ENCODE measurements at regions not wholly inside any gene's neighbourhood (a gene's known extent, or its start where the extent isn't known, plus 50 kb on each side); places are given as distances from the start of the nearest gene placed in this dataset.

DNA sequence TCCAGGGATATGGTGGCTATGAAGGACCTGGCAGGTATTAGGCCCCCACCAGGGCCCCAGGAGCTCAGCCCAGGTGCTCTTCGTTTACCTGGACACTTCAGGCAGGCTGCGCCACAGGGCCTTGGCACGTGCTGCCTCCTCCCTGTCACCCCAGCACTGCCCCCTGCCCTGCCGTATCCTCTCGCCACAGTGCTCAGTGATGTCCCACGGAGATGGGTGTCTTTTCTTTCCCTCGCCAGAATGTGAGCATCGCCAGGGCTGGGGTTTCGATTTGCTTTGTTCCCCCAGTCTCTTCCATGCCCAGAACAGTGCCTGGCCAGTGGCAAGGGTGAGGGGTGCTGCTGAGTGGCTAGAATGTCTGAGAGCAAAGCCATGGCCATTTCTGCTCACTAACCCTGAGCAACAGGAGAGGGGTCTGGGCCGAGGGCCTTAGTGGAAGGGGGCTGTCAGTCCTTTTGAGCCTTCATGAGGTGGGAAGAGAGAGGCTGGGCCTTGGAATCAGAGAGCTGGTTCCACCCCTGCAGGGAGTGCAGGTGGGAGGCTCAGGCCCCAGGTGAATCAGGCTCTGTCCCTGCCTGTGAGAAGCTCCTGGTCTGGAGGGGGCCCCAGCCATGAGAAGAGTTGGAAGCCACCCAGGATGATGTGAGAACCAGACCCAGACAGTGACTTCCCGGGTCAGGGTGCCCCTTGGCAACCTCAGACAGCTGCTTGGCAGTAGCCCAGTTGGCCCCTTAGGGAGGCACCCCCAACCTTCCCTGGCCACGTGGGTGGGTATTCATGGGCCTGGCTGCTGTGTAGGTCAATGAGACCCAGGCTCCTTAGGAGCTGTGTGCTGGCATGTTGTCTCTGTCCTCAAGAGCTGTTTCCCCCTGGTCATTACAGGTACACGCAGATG, 129.9 kb upstream of the HS6ST1 start:
- Histone ChIP-seq H3K27ac (ENCODE audit: control insufficient read depth, insufficient read depth, low read length) (no peak overlapping the region), H3K9me1 (ENCODE audit: control insufficient read depth, extremely low read depth, insufficient read depth, low read length) (no peaks in the 10 kb centered on the region), H3K4me3 (ENCODE audit: control insufficient read depth in 2 of 3, extremely low read depth in 1 of 3, insufficient read depth in 2 of 3, low read depth in 1 of 3, low read length in 3 of 3) (no peak overlapping the region), H3K27me3 (ENCODE audit: control insufficient read depth, extremely low read depth, insufficient read depth, low read length) (peaks cover under 1% of the 10 kb centered on the region), H2AFZ (ENCODE audit: control insufficient read depth, low read length) (no peak overlapping the region), H3K4me2 (ENCODE audit: control insufficient read depth, extremely low read depth, insufficient read depth, low read depth, low read length) (no peak overlapping the region), H3K4me1 (ENCODE audit: control insufficient read depth, extremely low read depth, insufficient read depth, low read length) (no peaks in the 10 kb centered on the region), H3K36me3 (ENCODE audit: control insufficient read depth in 2 of 2, extremely low read depth in 1 of 2, insufficient read depth in 2 of 2, low read length in 2 of 2) (no peaks in the 10 kb centered on the region), H3K9me3 (ENCODE audit: control insufficient read depth, low read depth, low read length) (no peaks in the 10 kb centered on the region), H4K20me1 (ENCODE audit: control insufficient read depth, extremely low read depth, insufficient read depth, low read length) (no peaks in the 10 kb centered on the region), H3K79me2 (ENCODE audit: control insufficient read depth, insufficient read depth, low read length) (no peaks in the 10 kb centered on the region), H3K9ac (ENCODE audit: control insufficient read depth, extremely low read depth, insufficient read depth, low read length) (no peak overlapping the region)
- TF ChIP-seq, protein P1, sequence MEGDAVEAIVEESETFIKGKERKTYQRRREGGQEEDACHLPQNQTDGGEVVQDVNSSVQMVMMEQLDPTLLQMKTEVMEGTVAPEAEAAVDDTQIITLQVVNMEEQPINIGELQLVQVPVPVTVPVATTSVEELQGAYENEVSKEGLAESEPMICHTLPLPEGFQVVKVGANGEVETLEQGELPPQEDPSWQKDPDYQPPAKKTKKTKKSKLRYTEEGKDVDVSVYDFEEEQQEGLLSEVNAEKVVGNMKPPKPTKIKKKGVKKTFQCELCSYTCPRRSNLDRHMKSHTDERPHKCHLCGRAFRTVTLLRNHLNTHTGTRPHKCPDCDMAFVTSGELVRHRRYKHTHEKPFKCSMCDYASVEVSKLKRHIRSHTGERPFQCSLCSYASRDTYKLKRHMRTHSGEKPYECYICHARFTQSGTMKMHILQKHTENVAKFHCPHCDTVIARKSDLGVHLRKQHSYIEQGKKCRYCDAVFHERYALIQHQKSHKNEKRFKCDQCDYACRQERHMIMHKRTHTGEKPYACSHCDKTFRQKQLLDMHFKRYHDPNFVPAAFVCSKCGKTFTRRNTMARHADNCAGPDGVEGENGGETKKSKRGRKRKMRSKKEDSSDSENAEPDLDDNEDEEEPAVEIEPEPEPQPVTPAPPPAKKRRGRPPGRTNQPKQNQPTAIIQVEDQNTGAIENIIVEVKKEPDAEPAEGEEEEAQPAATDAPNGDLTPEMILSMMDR (optimal IDR thresholded peaks at IDR 0.05 in 1 of 3, IDR thresholded peaks at IDR 0.05 in 1 of 3, conservative IDR thresholded peaks at IDR 0.05 in 1 of 3; ENCODE audit: extremely low read depth in 1 of 3, insufficient read depth in 2 of 3, low read length in 3 of 3): no peak
- TF ChIP-seq EZH2 (IDR thresholded peaks at IDR 0.05; ENCODE audit: low read length): no peak
- dilution Hi-C loops (cut with MboI; ENCODE audit: extremely low pct_ligation_motif_present, low sequenced_read_pairs): no loop called here
- DNase-seq (ENCODE audit: low read depth, low spot score) (no peak), FAIRE-seq (no peak)

DNA sequence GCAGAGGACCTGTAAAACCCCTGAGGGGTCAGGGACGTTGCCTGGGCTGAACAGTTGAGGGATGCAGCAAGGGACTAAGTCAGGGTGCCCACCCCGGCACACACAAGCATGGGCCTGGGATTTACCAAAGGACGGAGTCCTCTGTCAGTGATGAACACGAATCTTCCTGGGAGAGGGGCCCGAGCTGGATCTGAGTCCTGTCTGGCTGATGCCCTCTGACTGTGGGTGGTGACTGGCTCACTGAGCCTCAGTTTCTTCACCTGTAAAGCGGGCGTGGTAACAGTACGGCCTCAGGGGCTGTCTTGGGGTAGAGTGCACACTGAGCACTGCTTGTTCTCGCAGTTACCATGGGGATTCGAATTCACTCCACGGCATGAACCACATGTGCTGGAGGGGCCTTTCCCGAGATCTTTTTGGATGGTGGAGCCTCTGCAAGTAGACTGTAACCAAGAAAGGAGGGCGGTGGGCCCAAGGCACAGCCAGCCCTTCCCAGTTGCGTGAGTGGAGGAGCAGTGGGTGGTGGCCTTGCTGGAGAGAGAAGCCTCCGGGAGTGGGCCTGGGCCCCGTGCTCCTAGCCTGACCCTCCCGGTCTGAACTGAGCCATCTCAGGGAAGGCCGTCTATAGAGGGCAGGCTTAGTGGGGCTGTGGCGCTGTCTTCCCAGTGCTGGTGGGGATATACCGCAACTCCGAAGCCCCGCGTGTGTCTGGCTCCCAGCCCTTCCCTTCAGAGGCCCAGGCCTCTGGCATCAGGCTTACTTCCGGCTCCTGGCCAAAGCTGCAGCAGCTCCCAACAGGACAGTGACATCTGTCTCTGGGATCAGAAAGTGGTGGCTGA, 130.8 kb upstream of the HS6ST1 start:
- Histone ChIP-seq H3K4me1 (ENCODE audit: control insufficient read depth, extremely low read depth, insufficient read depth, low read length) (no peaks in the 10 kb centered on the region), H3K4me2 (ENCODE audit: control insufficient read depth, extremely low read depth, insufficient read depth, low read depth, low read length) (no peak overlapping the region), H4K20me1 (ENCODE audit: control insufficient read depth, extremely low read depth, insufficient read depth, low read length) (no peaks in the 10 kb centered on the region), H3K4me3 (ENCODE audit: control insufficient read depth in 2 of 3, extremely low read depth in 1 of 3, insufficient read depth in 2 of 3, low read depth in 1 of 3, low read length in 3 of 3) (no peak overlapping the region), H3K9ac (ENCODE audit: control insufficient read depth, extremely low read depth, insufficient read depth, low read length) (no peak overlapping the region), H3K9me3 (ENCODE audit: control insufficient read depth, low read depth, low read length) (no peaks in the 10 kb centered on the region), H3K36me3 (ENCODE audit: control insufficient read depth in 2 of 2, extremely low read depth in 1 of 2, insufficient read depth in 2 of 2, low read length in 2 of 2) (no peaks in the 10 kb centered on the region), H2AFZ (ENCODE audit: control insufficient read depth, low read length) (no peak overlapping the region), H3K79me2 (ENCODE audit: control insufficient read depth, insufficient read depth, low read length) (no peaks in the 10 kb centered on the region), H3K27me3 (ENCODE audit: control insufficient read depth, extremely low read depth, insufficient read depth, low read length) (peaks cover 2% of the 10 kb centered on the region), H3K9me1 (ENCODE audit: control insufficient read depth, extremely low read depth, insufficient read depth, low read length) (no peaks in the 10 kb centered on the region), H3K27ac (ENCODE audit: control insufficient read depth, insufficient read depth, low read length) (no peak overlapping the region)
- FAIRE-seq (no peak), DNase-seq (ENCODE audit: low read depth, low spot score) (no peak)
- dilution Hi-C loops (cut with MboI; ENCODE audit: extremely low pct_ligation_motif_present, low sequenced_read_pairs): no loop called here
- TF ChIP-seq, protein P1 (optimal IDR thresholded peaks at IDR 0.05 in 1 of 3, IDR thresholded peaks at IDR 0.05 in 1 of 3, conservative IDR thresholded peaks at IDR 0.05 in 1 of 3; ENCODE audit: extremely low read depth in 1 of 3, insufficient read depth in 2 of 3, low read length in 3 of 3): no peak
- no peak for TF ChIP-seq EZH2 (IDR thresholded peaks at IDR 0.05; ENCODE audit: low read length)
